ENCODE measurements at regions not wholly inside any gene's neighbourhood (a gene's known extent, or its start where the extent isn't known, plus 50 kb on each side); places are given as distances from the start of the nearest gene placed in this dataset.

DNA sequence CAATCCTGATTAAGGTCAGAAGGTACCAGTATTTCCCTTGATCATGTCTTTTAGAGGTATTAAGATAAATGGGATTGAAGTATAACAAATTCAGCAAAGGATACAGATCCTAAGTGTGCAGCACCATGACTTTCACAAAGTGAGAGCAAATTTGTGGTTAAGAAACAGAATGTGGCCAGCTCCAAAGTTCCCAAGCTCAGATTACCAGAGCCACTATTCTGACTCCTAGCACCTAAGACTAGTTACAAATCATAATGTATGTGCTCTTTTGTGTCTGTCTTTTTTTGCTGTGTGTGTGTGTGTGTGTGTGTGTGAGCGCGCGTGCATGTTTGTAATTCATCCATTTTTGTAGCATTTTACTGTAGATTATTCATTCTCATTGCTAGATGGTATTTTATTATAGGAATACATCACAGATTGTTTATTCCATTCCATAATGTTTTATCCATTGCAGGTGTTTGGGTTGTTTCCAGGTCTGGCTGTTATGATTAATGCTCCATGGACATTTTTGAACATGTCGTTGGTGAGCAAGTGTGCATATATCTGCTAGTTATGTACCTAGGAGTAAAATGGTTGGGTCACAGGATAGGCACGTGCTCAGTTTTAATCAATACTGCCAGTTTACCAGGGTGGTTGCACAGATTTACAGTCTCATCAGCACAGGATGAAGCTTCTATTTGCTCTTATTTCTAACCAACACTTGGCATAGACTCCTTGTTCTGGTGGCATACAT lies 314.0 kb upstream of the JAG1 start:
- no peak for ATAC-seq (replicated peaks in 6 of 8)
- in situ Hi-C loops (cut with MboI; ENCODE audit: low pct_unique_long_range_greater_than_20kb in 2 of 9, low sequenced_read_pairs in 9 of 9, unreplicated experiment in 9 of 9): no loop called here
- Histone ChIP-seq H3K4me3 (no peak overlapping the region), H3K27ac (no peak overlapping the region), H3K4me1 (replicated peaks in 1 of 2) (peaks cover 7 to 11% of the 10 kb centered on the region in 2 donors)
- 49 to 100% (median 79%) methylated on average over 3 to 5 of the region's 5 CpGs; no CpG with 5 or more reads in 1 of the 10 experiments for WGBS, 10 experiments

- no peaks in the 10 kb centered on the region for H3K4me1 ChIP-seq (replicated peaks in 1 of 2)
- no peak for ATAC-seq (replicated peaks in 6 of 8)
- no peak overlapping the region for H3K27ac ChIP-seq
- in situ Hi-C loops (cut with MboI; ENCODE audit: low pct_unique_long_range_greater_than_20kb in 2 of 9, low sequenced_read_pairs in 9 of 9, unreplicated experiment in 9 of 9): no loop called here
- 69 to 100% (median 85%) methylated on average over 1 to 3 of the region's 3 CpGs for WGBS, 10 experiments
- no peak overlapping the region for H3K4me3 ChIP-seq
Measured at GRCh38 chr20:10990625-10991382, 317.0 kb upstream of the JAG1 start.

DNA sequence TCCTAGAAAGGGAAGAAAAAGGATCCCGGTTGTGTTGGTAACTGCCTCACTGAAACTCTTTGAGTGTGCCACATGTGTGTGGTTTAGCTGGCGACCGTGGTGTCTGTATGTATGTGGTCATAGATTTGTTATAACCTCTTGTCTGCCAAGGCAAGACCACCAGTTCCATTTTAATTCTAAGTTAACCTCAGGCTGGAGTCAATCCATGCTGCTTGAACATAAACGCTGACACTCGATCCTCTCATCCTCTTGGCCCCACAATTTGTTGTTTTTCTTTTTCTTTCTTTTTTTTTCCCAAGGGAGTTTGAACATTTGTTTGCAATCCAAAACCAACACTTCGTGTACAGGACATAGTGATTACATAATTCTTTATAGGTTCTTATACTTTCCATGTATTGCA lies 318.9 kb upstream of the JAG1 start:
- peak in 1 of 8 experiments; percentile 48 for ATAC-seq (replicated peaks in 6 of 8)
- H3K27ac ChIP-seq: no peak overlapping the region

GRCh38 chr20:10994991-10995700 lies 321.3 kb upstream of the JAG1 start:
- Histone ChIP-seq H3K27ac (no peak overlapping the region), H3K4me3 (no peak overlapping the region), H3K4me1 (replicated peaks in 1 of 2) (peaks cover 0 to 5% of the 10 kb centered on the region in 2 donors)
- ATAC-seq (replicated peaks in 6 of 8): peak in 2 of 8 experiments; percentile 22 to 37
- in situ Hi-C loops (cut with MboI; ENCODE audit: low pct_unique_long_range_greater_than_20kb in 2 of 9, low sequenced_read_pairs in 9 of 9, unreplicated experiment in 9 of 9): no loop called here
- 74 to 100% (median 95%) methylated on average over 1 to 2 of the region's 2 CpGs; no CpG with 5 or more reads in 5 of the 10 experiments for WGBS, 10 experiments

More for the DNA sequence above, 318.9 kb upstream of the JAG1 start:
- 32 to 84% (median 72%) methylated on average over 1 to 6 of the region's 6 CpGs; no CpG with 5 or more reads in 1 of the 10 experiments for WGBS, 10 experiments
- H3K4me1 ChIP-seq (replicated peaks in 1 of 2): no peaks in the 10 kb centered on the region
- H3K4me3 ChIP-seq: no peak overlapping the region
- in situ Hi-C loops (cut with MboI; ENCODE audit: low pct_unique_long_range_greater_than_20kb in 2 of 9, low sequenced_read_pairs in 9 of 9, unreplicated experiment in 9 of 9): no loop called here

DNA sequence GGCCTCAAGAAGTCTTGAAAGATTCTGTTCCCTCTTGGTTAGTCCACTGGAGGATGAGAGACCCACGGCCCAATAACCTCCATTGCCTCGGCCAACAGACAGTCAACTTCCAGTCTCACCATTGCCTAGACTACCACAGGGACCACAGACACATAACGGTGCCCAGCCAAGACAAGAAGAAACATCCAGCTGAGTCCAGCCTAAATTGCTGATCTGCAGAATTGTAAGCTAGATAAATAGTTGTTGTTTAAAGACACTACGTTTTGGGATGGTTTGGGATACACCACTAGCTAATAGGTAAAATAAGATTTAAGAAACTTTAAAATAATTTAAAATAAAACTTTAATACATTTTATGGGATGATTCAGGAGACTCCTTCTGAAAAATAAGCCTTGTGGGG lies 324.7 kb upstream of the JAG1 start:
- H3K4me3 ChIP-seq: no peak overlapping the region
- no peak overlapping the region for H3K27ac ChIP-seq
- in situ Hi-C loops (cut with MboI; ENCODE audit: low pct_unique_long_range_greater_than_20kb in 2 of 9, low sequenced_read_pairs in 9 of 9, unreplicated experiment in 9 of 9): no loop called here
- no peak for ATAC-seq (replicated peaks in 6 of 8)
- WGBS, 10 experiments: 63 to 100% (median 82%) methylated on average over 1 to 4 of the region's 4 CpGs; no CpG with 5 or more reads in 1 of the 10 experiments
- H3K4me1 ChIP-seq (replicated peaks in 1 of 2): peaks cover 7 to 21% of the 10 kb centered on the region in 2 donors

DNA sequence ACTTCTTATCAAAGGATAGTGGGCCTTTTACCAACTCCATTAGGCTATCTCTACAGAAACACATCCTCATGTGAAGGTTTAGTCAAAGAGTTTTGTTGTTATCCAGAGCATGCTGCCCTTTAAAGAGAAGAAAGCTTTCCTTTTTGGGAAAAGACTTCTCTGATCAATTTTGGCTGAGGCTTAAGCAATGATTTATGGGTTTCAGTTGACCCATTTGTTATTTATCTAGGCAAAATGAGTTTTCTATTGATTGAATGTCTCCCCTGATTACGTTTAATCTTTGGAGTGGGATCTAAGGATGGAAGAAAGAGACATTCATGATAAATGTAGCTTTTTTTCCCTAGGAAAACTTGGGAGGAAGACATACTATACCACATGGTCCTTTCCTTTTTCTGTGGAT lies 326.6 kb upstream of the JAG1 start:
- in situ Hi-C loops (cut with MboI; ENCODE audit: low pct_unique_long_range_greater_than_20kb in 2 of 9, low sequenced_read_pairs in 9 of 9, unreplicated experiment in 9 of 9): no loop called here
- ATAC-seq (replicated peaks in 6 of 8): no peak
- no peak overlapping the region for H3K27ac ChIP-seq
- H3K4me1 ChIP-seq (replicated peaks in 1 of 2): peaks cover 7 to 21% of the 10 kb centered on the region in 2 donors
- H3K4me3 ChIP-seq: no peak overlapping the region
- 20 to 67% (median 43%) methylated on average over 1 of the region's 1 CpG; no CpG with 5 or more reads in 4 of the 10 experiments for WGBS, 10 experiments

GRCh38 chr20:11001302-11001701 lies 327.5 kb upstream of the JAG1 start:
- WGBS, 10 experiments: 0 to 73% (median 11%) methylated on average over 1 to 4 of the region's 4 CpGs; no CpG with 5 or more reads in 2 of the 10 experiments
- Histone ChIP-seq H3K4me1 (replicated peaks in 1 of 2) (peaks cover 7 to 21% of the 10 kb centered on the region in 2 donors), H3K27ac (no peak overlapping the region)

DNA sequence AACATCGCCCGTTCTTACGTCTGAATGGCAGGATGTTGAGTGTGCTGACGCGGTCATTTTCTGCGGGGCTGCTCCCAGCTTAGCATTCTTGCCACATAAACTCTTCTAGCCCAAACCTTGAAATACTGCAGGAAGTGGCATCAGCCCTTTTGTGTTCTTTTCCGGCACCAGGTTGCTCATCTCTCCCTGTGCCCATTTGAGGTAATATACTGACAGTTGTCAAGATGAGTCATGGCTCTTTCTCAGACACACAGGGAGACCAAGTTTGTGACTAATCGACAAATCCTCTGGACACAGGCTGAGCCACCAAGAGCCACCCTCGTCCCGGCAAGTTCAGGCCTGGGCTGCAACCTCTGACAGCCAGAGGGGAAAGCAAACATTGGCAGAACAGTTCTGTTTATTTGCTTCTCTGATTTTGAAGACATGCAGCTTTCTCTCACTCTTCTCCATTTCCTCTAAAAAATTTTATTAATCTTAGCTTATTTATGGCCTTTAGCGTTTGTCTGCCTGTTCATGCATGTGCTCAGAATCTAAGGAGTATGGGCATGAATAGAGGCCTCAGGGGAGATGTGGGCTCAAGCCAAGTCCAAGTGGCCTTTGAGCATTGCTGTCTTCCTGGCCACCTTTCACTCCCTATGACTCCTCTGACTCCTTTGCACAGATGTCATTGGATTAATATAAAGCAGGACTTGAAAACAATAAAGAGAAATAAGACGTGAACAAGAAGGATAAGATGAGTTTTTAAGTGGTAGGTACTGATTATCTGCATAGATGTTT lies 328.2 kb upstream of the JAG1 start:
- H3K27ac ChIP-seq: peak overlapping the region in 1 of 2 donors; percentile 31
- ATAC-seq (replicated peaks in 6 of 8): peak; percentile 16 to 96 (median 72)
- in situ Hi-C loops (cut with MboI; ENCODE audit: low pct_unique_long_range_greater_than_20kb in 2 of 9, low sequenced_read_pairs in 9 of 9, unreplicated experiment in 9 of 9): no loop called here
- peaks cover 7 to 21% of the 10 kb centered on the region in 2 donors for H3K4me1 ChIP-seq (replicated peaks in 1 of 2)
- H3K4me3 ChIP-seq: no peak overlapping the region
- WGBS, 10 experiments: 0 to 91% (median 80%) methylated on average over 1 to 10 of the region's 12 CpGs; no CpG with 5 or more reads in 1 of the 10 experiments

More at GRCh38 chr20:11001302-11001701, 327.5 kb upstream of the JAG1 start:
- ATAC-seq (replicated peaks in 6 of 8): peak in 5 of 8 experiments; percentile 25 to 79 (median 37)
- H3K4me3 ChIP-seq: no peak overlapping the region
- in situ Hi-C loops (cut with MboI; ENCODE audit: low pct_unique_long_range_greater_than_20kb in 2 of 9, low sequenced_read_pairs in 9 of 9, unreplicated experiment in 9 of 9): no loop called here

DNA sequence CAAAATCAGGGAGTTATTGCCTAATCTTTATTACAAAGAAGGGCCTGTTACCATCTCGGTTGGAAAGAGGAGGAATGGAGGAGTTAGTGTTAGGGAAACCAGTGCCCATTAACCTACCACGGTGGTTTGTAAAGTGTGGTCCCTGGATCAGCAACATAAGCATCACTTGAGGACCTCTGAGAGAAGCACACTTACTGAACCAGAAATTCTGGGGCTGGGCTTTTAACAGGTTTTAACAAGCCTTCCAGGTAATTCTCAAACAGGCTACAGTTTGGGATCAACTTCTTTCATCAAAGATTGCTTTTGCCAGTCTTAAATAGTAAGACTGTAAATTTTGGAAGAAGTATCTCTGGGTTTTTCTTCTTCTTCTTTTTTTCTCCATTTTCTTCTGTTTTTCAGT lies 329.5 kb upstream of the JAG1 start:
- H3K4me1 ChIP-seq (replicated peaks in 1 of 2): peaks cover 7 to 24% of the 10 kb centered on the region in 2 donors
- H3K4me3 ChIP-seq: no peak overlapping the region
- no peak for ATAC-seq (replicated peaks in 6 of 8)
- H3K27ac ChIP-seq: no peak overlapping the region
- in situ Hi-C loops (cut with MboI; ENCODE audit: low pct_unique_long_range_greater_than_20kb in 2 of 9, low sequenced_read_pairs in 9 of 9, unreplicated experiment in 9 of 9): no loop called here
- WGBS, 10 experiments: 70 to 100% (median 83%) methylated on average over 1 to 2 of the region's 2 CpGs; no CpG with 5 or more reads in 3 of the 10 experiments

- Histone ChIP-seq H3K27ac (no peak overlapping the region), H3K4me1 (replicated peaks in 1 of 2) (peaks cover 0 to 10% of the 10 kb centered on the region in 2 donors), H3K4me3 (no peak overlapping the region)
- in situ Hi-C loops (cut with MboI; ENCODE audit: low pct_unique_long_range_greater_than_20kb in 2 of 9, low sequenced_read_pairs in 9 of 9, unreplicated experiment in 9 of 9): no loop called here
- WGBS, 10 experiments: 19 to 56% (median 34%) methylated on average over 3 to 7 of the region's 7 CpGs; no CpG with 5 or more reads in 1 of the 10 experiments
- ATAC-seq (replicated peaks in 6 of 8): peak in 4 of 8 experiments; percentile 30 to 54 (median 44)
Measured at GRCh38 chr20:11008444-11009033, 334.7 kb upstream of the JAG1 start.

DNA sequence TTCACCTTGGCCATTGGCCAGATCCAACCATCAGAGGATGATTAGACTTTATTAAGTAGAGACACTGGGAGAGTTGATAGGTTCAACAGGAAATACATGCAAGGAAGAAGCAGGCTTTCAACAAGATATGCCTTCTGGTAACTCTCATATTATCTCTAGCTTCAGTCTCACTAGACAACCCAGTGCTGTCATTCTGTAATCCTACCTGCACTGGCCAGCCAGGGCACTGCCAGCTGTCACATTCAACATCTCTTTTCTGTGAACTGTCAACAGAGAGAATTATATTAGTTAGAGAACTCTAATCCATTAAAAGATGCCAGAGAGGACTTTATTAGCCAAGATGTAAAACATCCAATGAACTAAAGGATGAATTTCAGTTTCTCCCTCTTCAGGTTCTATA lies 337.9 kb upstream of the JAG1 start:
- peaks cover 0 to 10% of the 10 kb centered on the region in 2 donors for H3K4me1 ChIP-seq (replicated peaks in 1 of 2)
- in situ Hi-C loops (cut with MboI; ENCODE audit: low pct_unique_long_range_greater_than_20kb in 2 of 9, low sequenced_read_pairs in 9 of 9, unreplicated experiment in 9 of 9): no loop called here
- H3K27ac ChIP-seq: no peak overlapping the region
- ATAC-seq (replicated peaks in 6 of 8): no peak
- H3K4me3 ChIP-seq: no peak overlapping the region

GRCh38 chr20:11012975-11013374 lies 339.2 kb upstream of the JAG1 start:
- H3K27ac ChIP-seq: no peak overlapping the region
- H3K4me3 ChIP-seq: no peak overlapping the region
- in situ Hi-C loops (cut with MboI; ENCODE audit: low pct_unique_long_range_greater_than_20kb in 2 of 9, low sequenced_read_pairs in 9 of 9, unreplicated experiment in 9 of 9): no loop called here
- 0 to 80% (median 58%) methylated on average over 2 of the region's 2 CpGs; no CpG with 5 or more reads in 1 of the 10 experiments for WGBS, 10 experiments
- peak in 1 of 8 experiments; percentile 25 for ATAC-seq (replicated peaks in 6 of 8)
- H3K4me1 ChIP-seq (replicated peaks in 1 of 2): peaks cover 0 to 10% of the 10 kb centered on the region in 2 donors

All from motor neuron (in vitro differentiated cells).